HCT116 (cell line): ENCODE measurements at regions not wholly inside any gene's neighbourhood (a gene's known extent, or its start where the extent isn't known, plus 50 kb on each side); places are given as distances from the start of the nearest gene placed in this dataset.

Source experiments
- ATAC-seq: fragments of 200-7000 bp; cut with Tn5 transposase; 2 replicates; pipeline ENCODE4 v1.9.1; 2020; ENCODE audit warnings: mild to moderate bottlenecking, moderate library complexity
- BruUV-seq: library from RNA; stranded (reverse); fragments of 400-500 nt; replicated peaks from 2 replicates; lab custom pipeline; 2021; lab: Mats Ljungman, UMichigan
- CTCF ChIA-PET: fragments of 300-600 bp; sonication (Branson Sonifier 250); formaldehyde crosslinking; loops from one replicate; lab custom pipeline; 2021; ENCODE audit warnings: antibody characterized with exemption; lab: Charles Lee
- POLR2A ChIA-PET: fragments of 300-600, 350-600 bp; sonication (Branson Sonifier 250); formaldehyde crosslinking; loops from one replicate; lab custom pipeline; 2021; ENCODE audit warnings: antibody characterized with exemption; lab: Charles Lee
- RAD21 ChIA-PET, 2 experiments: fragments of 300-600 bp; sonication (Branson Sonifier 250); formaldehyde crosslinking; loops; one replicate each; lab custom pipeline; 2023; ENCODE audit warnings: low total read pairs in 2 of 2; ENCODE audit not compliant: uncharacterized antibody in 2 of 2, unreplicated experiment in 2 of 2, low non-redundant PET in 1 of 2; lab: Charles Lee
- DNase-seq: peaks from one replicate; pipeline ENCODE4 v3.0.0-alpha.2; 2010; ENCODE audit warnings: low read depth, low spot score
- H2AFZ ChIP-seq: fragments of 200-600 bp; shearing (Covaris generic), sonication (generic); 2 replicates; pipeline ENCODE4 v1.6.1; 2017; ENCODE audit warnings: low read depth, mixed run types, mixed read lengths, antibody characterized with exemption, low read length; ENCODE audit not compliant: poor library complexity, severe bottlenecking
- H3K27ac ChIP-seq: 2 replicates; pipeline ENCODE4 v1.5.1; 2012; ENCODE audit warnings: low read depth, low read length
- H3K27me3 ChIP-seq: fragments of 200-600 bp; sonication (generic); 2 replicates; pipeline ENCODE4 v1.6.1; 2016; ENCODE audit warnings: mixed run types, low read length, mixed read lengths; ENCODE audit not compliant: insufficient read depth
- H3K36me3 ChIP-seq, 2 experiments: fragments of 200-500 bp in 1 of 2; fragments of 200-600 bp in 1 of 2; sonication (Bioruptor generic) in 1 of 2; sonication (generic) in 1 of 2; 2 replicates each; pipeline versions ENCODE4 v1.5.1 to v1.6.1; 2014 to 2016; ENCODE audit warnings: low read length in 2 of 2, inconsistent platforms in 1 of 2, mixed read lengths in 1 of 2, mixed run types in 1 of 2; ENCODE audit not compliant: insufficient read depth in 2 of 2, control insufficient read depth in 1 of 2
- H3K4me1 ChIP-seq, 2 experiments: fragments of 200-600 bp in 1 of 2; sonication (generic) in 1 of 2; 2 replicates each; pipeline versions ENCODE4 v1.5.1 to v1.6.1; 2012 to 2017; ENCODE audit warnings: low read length in 2 of 2, inconsistent platforms in 1 of 2, mild to moderate bottlenecking in 1 of 2, mixed read lengths in 1 of 2, mixed run types in 1 of 2, moderate library complexity in 1 of 2; ENCODE audit not compliant: insufficient read depth in 2 of 2, control insufficient read depth in 1 of 2
- H3K4me2 ChIP-seq: fragments of 200-600 bp; sonication (generic); 2 replicates; pipeline ENCODE4 v1.6.1; 2017; ENCODE audit warnings: mixed run types, low read length, mixed read lengths
- H3K4me3 ChIP-seq, 2 experiments: fragments of 200-600 bp in 1 of 2; sonication (generic) in 1 of 2; replicated peaks in 1 of 2; 2 replicates each; pipeline ENCODE4 v1.5.1; 2011 to 2016; ENCODE audit warnings: low read length in 2 of 2, control low read depth in 1 of 2, low read depth in 1 of 2, mild to moderate bottlenecking in 1 of 2, mixed read lengths in 1 of 2, mixed run types in 1 of 2
- H3K79me2 ChIP-seq: fragments of 200-600 bp; sonication (generic); 2 replicates; pipeline ENCODE4 v1.6.1; 2017; ENCODE audit warnings: mild to moderate bottlenecking, mixed run types, low read length, moderate library complexity, mixed read lengths; ENCODE audit not compliant: insufficient read depth
- H3K9ac ChIP-seq: fragments of 200-600 bp; sonication (generic); 2 replicates; pipeline ENCODE4 v1.6.1; 2016; ENCODE audit warnings: low read length, mixed read lengths
- H3K9me2 ChIP-seq: fragments of 200-600 bp; sonication (generic), shearing (Covaris generic); 2 replicates; pipeline ENCODE4 v1.6.1; 2017; ENCODE audit warnings: mixed run types, mild to moderate bottlenecking, moderate library complexity; ENCODE audit not compliant: insufficient read depth
- H3K9me3 ChIP-seq, 2 experiments: fragments of 200-500 bp in 1 of 2; fragments of 200-600 bp in 1 of 2; sonication (Bioruptor generic) in 1 of 2; sonication (generic) in 1 of 2; 2 replicates each; pipeline ENCODE4 v1.6.1; 2014 to 2017; ENCODE audit warnings: low read length in 2 of 2, mixed read lengths in 2 of 2, inconsistent platforms in 1 of 2, low read depth in 1 of 2, mild to moderate bottlenecking in 1 of 2, mixed run types in 1 of 2, moderate library complexity in 1 of 2; ENCODE audit not compliant: control insufficient read depth in 1 of 2, insufficient read depth in 1 of 2
- H4K20me1 ChIP-seq: fragments of 200-600 bp; sonication (generic), shearing (Covaris generic); 2 replicates; pipeline ENCODE4 v1.6.1; 2017; ENCODE audit warnings: mixed run types, mild to moderate bottlenecking, moderate library complexity; ENCODE audit not compliant: insufficient read depth
- ATF3 ChIP-seq: IDR thresholded peaks from 2 replicates; pipeline ENCODE4 v1.6.1; 2012
- CBX3 ChIP-seq: IDR thresholded peaks from 2 replicates; pipeline ENCODE4 v1.6.1; 2012; ENCODE audit warnings: low read depth
- CEBPB ChIP-seq: IDR thresholded peaks from 2 replicates; pipeline ENCODE4 v1.6.1; 2012; ENCODE audit warnings: low read depth
- CTCF ChIP-seq, 3 experiments: fragments of 200-600 bp in 1 of 3; sonication (generic) in 1 of 3; IDR thresholded peaks in 2 of 3; conservative IDR thresholded peaks in 1 of 3; 2 replicates each; pipeline ENCODE4 v1.5.1; 2012 to 2017; ENCODE audit warnings: low read depth in 2 of 3, low read length in 2 of 3, antibody characterized with exemption in 1 of 3, borderline replicate concordance in 1 of 3, control low read depth in 1 of 3, mild to moderate bottlenecking in 1 of 3, mixed read lengths in 1 of 3, mixed run types in 1 of 3, moderate library complexity in 1 of 3; ENCODE audit not compliant: insufficient read depth in 1 of 3
- EGR1 ChIP-seq: IDR thresholded peaks from 2 replicates; pipeline ENCODE4 v1.6.1; 2012; ENCODE audit warnings: low read depth
- ELF1 ChIP-seq: IDR thresholded peaks from 2 replicates; pipeline ENCODE4 v1.6.1; 2012; ENCODE audit warnings: low read depth, borderline replicate concordance
- EZH2 ChIP-seq: fragments of 200-600 bp; sonication (generic); IDR thresholded peaks from 2 replicates; pipeline ENCODE4 v1.6.1; 2017; ENCODE audit warnings: antibody characterized with exemption, mixed run types
- EZH2phosphoT487 ChIP-seq: fragments of 200-600 bp; IDR thresholded peaks from 2 replicates; pipeline ENCODE4 v1.6.1; 2018; ENCODE audit warnings: antibody characterized with exemption, borderline replicate concordance
- FOSL1 ChIP-seq: IDR thresholded peaks from 2 replicates; pipeline ENCODE4 v1.6.1; 2012; ENCODE audit warnings: low read depth
- JUND ChIP-seq: IDR thresholded peaks from 2 replicates; pipeline ENCODE4 v1.6.1; 2012
- MAX ChIP-seq: IDR thresholded peaks from 2 replicates; pipeline ENCODE4 v1.6.1; 2012
- POLR2AphosphoS5 ChIP-seq: IDR thresholded peaks from 2 replicates; pipeline ENCODE4 v1.6.1; 2011; ENCODE audit warnings: mild to moderate bottlenecking, low read depth, low read length, moderate library complexity
- REST ChIP-seq: IDR thresholded peaks from 2 replicates; pipeline ENCODE4 v1.6.1; 2012; ENCODE audit warnings: low read depth
- SP1 ChIP-seq: IDR thresholded peaks from 2 replicates; pipeline ENCODE4 v1.6.1; 2012; ENCODE audit warnings: low read depth
- SRF ChIP-seq: IDR thresholded peaks from 2 replicates; pipeline ENCODE4 v1.6.1; 2012; ENCODE audit warnings: low read depth
- TCF7L2 ChIP-seq: IDR thresholded peaks from 2 replicates; pipeline ENCODE4 v1.7.0; 2011; ENCODE audit warnings: borderline replicate concordance, inconsistent platforms; ENCODE audit not compliant: insufficient read depth, insufficient read length; ENCODE audit errors: extremely low read depth
- YY1 ChIP-seq: IDR thresholded peaks from 2 replicates; pipeline ENCODE4 v1.6.1; 2011; ENCODE audit warnings: low read length, low read depth, moderate library complexity, mild to moderate bottlenecking; ENCODE audit not compliant: insufficient replicate concordance; ENCODE audit errors: extremely low read depth
- ZBTB33 ChIP-seq: IDR thresholded peaks from 2 replicates; pipeline ENCODE4 v1.6.1; 2011; ENCODE audit warnings: mild to moderate bottlenecking, low read length, moderate library complexity; ENCODE audit not compliant: insufficient replicate concordance; ENCODE audit errors: extremely low read depth
- ZNF274 ChIP-seq: fragments of 200-500 bp; sonication (Bioruptor generic); IDR thresholded peaks from 2 replicates; pipeline ENCODE4 v1.6.1; 2014; ENCODE audit warnings: mild to moderate bottlenecking, low read depth, low read length, inconsistent platforms
- intact Hi-C: fragments of 100-400 bp; cut with micrococcal nuclease; formaldehyde crosslinking; loops from 2 replicates; pipeline ENCODE4 v1.10.0; 2022

- Histone ChIP-seq H3K4me1 (no peaks in the 10 kb centered on the region), H4K20me1 (no peaks in the 10 kb centered on the region), H3K27me3 (no peaks in the 10 kb centered on the region), H3K27ac (no peak overlapping the region), H3K9ac (no peak overlapping the region), H3K79me2 (no peaks in the 10 kb centered on the region), H3K36me3 (no peaks in the 10 kb centered on the region), H3K9me2 (no peaks in the 10 kb centered on the region), H3K9me3 (no peaks in the 10 kb centered on the region), H3K4me2 (no peak overlapping the region), H2AFZ (no peak overlapping the region)
- ChIA-PET RAD21 (no interaction called here), POLR2A (no interaction called here), CTCF (no interaction called here)
- DNase-seq (no peak), ATAC-seq (no peak)
- intact Hi-C loops = no loop called here
- no TSS peak for BruUV-seq
- TF ChIP-seq CTCF (IDR thresholded peaks at IDR 0.05 in 2 of 3, conservative IDR thresholded peaks at IDR 0.05 in 1 of 3; ENCODE audit: borderline replicate concordance in 1 of 3, insufficient read depth in 1 of 3, low read depth in 2 of 3, low read length in 2 of 3) = no peak
- TF ChIP-seq YY1 = no peak
- TF ChIP-seq CEBPB = no peak
- no peak for TF ChIP-seq ZBTB33
- TF ChIP-seq ATF3 = no peak
- no peak for TF ChIP-seq SP1
- TF ChIP-seq TCF7L2 = no peak
- no peak for TF ChIP-seq EZH2
- no peak for TF ChIP-seq ELF1
- TF ChIP-seq REST = no peak
- TF ChIP-seq CBX3 = no peak
- no peak for TF ChIP-seq JUND
- TF ChIP-seq FOSL1 = no peak
- TF ChIP-seq EGR1 = no peak
- no peak for TF ChIP-seq ZNF274
- TF ChIP-seq SRF = no peak
- TF ChIP-seq MAX = no peak
- TF ChIP-seq POLR2AphosphoS5 = no peak
- no peak for TF ChIP-seq EZH2phosphoT487
- TF ChIP-seq, all 23 proteins: peak for 0
- no peak overlapping the region for H3K4me3 ChIP-seq
Observed at GRCh38 chr2:59176737-59177136, 935.6 kb upstream of the FANCL start.
